ENCODE measurements at regions not wholly inside any gene's neighbourhood (a gene's known extent, or its start where the extent isn't known, plus 50 kb on each side); places are given as distances from the start of the nearest gene placed in this dataset.

- TF ChIP-seq CTCF (IDR thresholded peaks at IDR 0.05): no peak
- no peak for TF ChIP-seq POLR2A (IDR thresholded peaks at IDR 0.05)
Observed at GRCh38 chr12:89064780-89065179, 287.5 kb downstream of the DUSP6 start.
